ENCODE measurements at regions not wholly inside any gene's neighbourhood (a gene's known extent, or its start where the extent isn't known, plus 50 kb on each side); places are given as distances from the start of the nearest gene placed in this dataset.
"Not testable (repeated sequence)": the region's sequence is repeated elsewhere in the genome, so short reads cannot be mapped to it uniquely, and the experiment has no call there.

DNA sequence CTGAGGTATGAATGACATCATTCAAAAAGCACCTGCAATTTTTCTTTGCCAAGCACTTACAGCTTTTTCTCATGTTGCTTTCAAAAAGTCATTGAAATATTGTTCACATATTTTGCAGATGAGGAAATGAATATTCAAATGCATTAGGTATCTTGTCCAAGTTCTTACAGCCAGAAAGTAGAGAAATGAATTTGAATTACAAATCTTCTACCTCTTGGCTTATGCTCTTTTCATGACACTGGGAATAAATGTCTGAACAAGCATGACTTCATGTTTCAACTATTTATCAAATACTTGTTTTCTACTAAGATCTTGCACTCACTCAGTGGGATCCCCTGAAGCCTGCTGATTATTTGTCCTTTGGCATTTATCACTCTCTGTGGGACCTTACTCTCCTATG lies 267.2 kb upstream of the BTG1 start:
- H3K27me3 ChIP-seq (ENCODE audit: control insufficient read depth, insufficient read depth, low read length) = no peaks in the 10 kb centered on the region
- no peaks in the 10 kb centered on the region for H3K36me3 ChIP-seq (ENCODE audit: control insufficient read depth, insufficient read depth, low read length)
- no peak overlapping the region for H3K9ac ChIP-seq
- no peak overlapping the region for H3K4me3 ChIP-seq (ENCODE audit: low read depth, low read length)
- no peak overlapping the region for H3K27ac ChIP-seq
- TF ChIP-seq, protein P1, sequence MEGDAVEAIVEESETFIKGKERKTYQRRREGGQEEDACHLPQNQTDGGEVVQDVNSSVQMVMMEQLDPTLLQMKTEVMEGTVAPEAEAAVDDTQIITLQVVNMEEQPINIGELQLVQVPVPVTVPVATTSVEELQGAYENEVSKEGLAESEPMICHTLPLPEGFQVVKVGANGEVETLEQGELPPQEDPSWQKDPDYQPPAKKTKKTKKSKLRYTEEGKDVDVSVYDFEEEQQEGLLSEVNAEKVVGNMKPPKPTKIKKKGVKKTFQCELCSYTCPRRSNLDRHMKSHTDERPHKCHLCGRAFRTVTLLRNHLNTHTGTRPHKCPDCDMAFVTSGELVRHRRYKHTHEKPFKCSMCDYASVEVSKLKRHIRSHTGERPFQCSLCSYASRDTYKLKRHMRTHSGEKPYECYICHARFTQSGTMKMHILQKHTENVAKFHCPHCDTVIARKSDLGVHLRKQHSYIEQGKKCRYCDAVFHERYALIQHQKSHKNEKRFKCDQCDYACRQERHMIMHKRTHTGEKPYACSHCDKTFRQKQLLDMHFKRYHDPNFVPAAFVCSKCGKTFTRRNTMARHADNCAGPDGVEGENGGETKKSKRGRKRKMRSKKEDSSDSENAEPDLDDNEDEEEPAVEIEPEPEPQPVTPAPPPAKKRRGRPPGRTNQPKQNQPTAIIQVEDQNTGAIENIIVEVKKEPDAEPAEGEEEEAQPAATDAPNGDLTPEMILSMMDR (IDR thresholded peaks at IDR 0.05) = no peak
- no peaks in the 10 kb centered on the region for H3K9me3 ChIP-seq (ENCODE audit: control insufficient read depth, low read length)
- H2AFZ ChIP-seq = no peak overlapping the region
- no peak overlapping the region for H3K4me2 ChIP-seq (ENCODE audit: low read length)
- H3K4me1 ChIP-seq = no peaks in the 10 kb centered on the region
- H3K79me2 ChIP-seq = no peaks in the 10 kb centered on the region

GRCh38 chr12:92411687-92412086 lies 266.0 kb upstream of the BTG1 start:
- Histone ChIP-seq H3K79me2 (no peaks in the 10 kb centered on the region), H3K27me3 (ENCODE audit: control insufficient read depth, insufficient read depth, low read length) (no peaks in the 10 kb centered on the region), H3K36me3 (ENCODE audit: control insufficient read depth, insufficient read depth, low read length) (no peaks in the 10 kb centered on the region), H2AFZ (no peak overlapping the region), H3K4me3 (ENCODE audit: low read depth, low read length) (no peak overlapping the region), H3K27ac (no peak overlapping the region), H3K9ac (no peak overlapping the region), H3K4me1 (no peaks in the 10 kb centered on the region), H3K9me3 (ENCODE audit: control insufficient read depth, low read length) (no peaks in the 10 kb centered on the region), H3K4me2 (ENCODE audit: low read length) (no peak overlapping the region)
- TF ChIP-seq, protein P1 (IDR thresholded peaks at IDR 0.05) = no peak

DNA sequence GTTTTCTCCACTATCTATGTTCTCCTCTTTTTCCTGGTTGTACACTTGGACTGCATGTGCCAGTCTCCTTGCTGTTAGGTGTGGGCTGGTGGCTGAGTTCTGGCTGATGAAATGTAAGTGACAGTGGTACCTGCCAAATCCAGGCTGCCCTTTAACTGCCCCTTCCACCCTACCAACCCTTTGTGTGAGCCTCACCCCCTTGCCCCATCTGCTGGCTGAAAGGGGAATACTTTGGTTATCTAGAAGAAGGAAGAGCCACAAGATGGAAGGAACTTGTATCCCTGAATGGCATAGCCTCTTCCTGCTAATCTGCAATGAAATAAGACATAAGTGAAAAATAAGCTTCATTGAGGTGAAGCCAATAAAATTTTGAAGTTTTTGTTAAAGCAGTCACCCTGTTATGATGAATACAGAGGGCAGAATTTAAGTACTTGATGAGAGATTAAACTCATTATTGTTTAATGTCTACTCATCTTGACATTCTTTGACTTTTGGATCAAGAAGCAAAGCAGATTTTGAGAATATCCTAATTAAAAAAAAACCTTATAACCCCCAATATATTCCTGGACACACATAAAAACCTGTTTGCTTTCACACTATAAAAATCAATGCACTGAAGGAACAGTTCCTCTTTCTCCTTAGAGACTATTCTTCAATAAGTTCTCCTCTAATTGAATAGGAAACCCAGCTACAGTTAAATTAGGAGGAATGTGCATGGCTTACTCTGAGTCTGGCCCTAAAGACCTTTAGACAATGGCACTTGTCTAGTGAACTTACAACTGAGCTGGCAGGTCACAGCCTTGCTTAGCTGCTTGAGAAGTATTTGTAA lies 262.6 kb upstream of the BTG1 start:
- TF ChIP-seq, protein P1 (IDR thresholded peaks at IDR 0.05) = no peak
- Histone ChIP-seq H3K9me3 (ENCODE audit: control insufficient read depth, low read length) (no peaks in the 10 kb centered on the region), H2AFZ (no peak overlapping the region), H3K36me3 (ENCODE audit: control insufficient read depth, insufficient read depth, low read length) (no peaks in the 10 kb centered on the region), H3K4me2 (ENCODE audit: low read length) (no peak overlapping the region), H3K27ac (no peak overlapping the region), H3K4me3 (ENCODE audit: low read depth, low read length) (no peak overlapping the region), H3K9ac (no peak overlapping the region), H3K4me1 (peaks cover 3% of the 10 kb centered on the region), H3K79me2 (no peaks in the 10 kb centered on the region), H3K27me3 (ENCODE audit: control insufficient read depth, insufficient read depth, low read length) (no peaks in the 10 kb centered on the region)

GRCh38 chr12:92406404-92407070 lies 260.9 kb upstream of the BTG1 start:
- H2AFZ ChIP-seq; H3K79me2 ChIP-seq; H3K36me3 ChIP-seq (ENCODE audit: control insufficient read depth, insufficient read depth, low read length); H3K9me3 ChIP-seq (ENCODE audit: control insufficient read depth, low read length); H3K9ac ChIP-seq; H3K27me3 ChIP-seq (ENCODE audit: control insufficient read depth, insufficient read depth, low read length); H3K4me3 ChIP-seq (ENCODE audit: low read depth, low read length); H3K4me2 ChIP-seq (ENCODE audit: low read length); H3K27ac ChIP-seq; H3K4me1 ChIP-seq: not testable (repeated sequence)

- not testable (repeated sequence) for H3K27ac ChIP-seq; H3K4me2 ChIP-seq (ENCODE audit: low read length); H3K79me2 ChIP-seq; H3K9ac ChIP-seq; H3K36me3 ChIP-seq (ENCODE audit: control insufficient read depth, insufficient read depth, low read length); H3K4me3 ChIP-seq (ENCODE audit: low read depth, low read length); H3K9me3 ChIP-seq (ENCODE audit: control insufficient read depth, low read length); H3K4me1 ChIP-seq; H2AFZ ChIP-seq; H3K27me3 ChIP-seq (ENCODE audit: control insufficient read depth, insufficient read depth, low read length)
Measured at GRCh38 chr12:92405801-92406251, 260.2 kb upstream of the BTG1 start.
